ENCODE measurements at regions not wholly inside any gene's neighbourhood (a gene's known extent, or its start where the extent isn't known, plus 50 kb on each side); places are given as distances from the start of the nearest gene placed in this dataset.

GRCh38 chr14:65334765-65335410, 77.6 kb upstream of the FUT8 start:
- no peak for DNase-seq (ENCODE audit: extremely low spot score)
- ChIA-PET CTCF (interaction anchor here (0.8 to 4.5 kb wide), 7 partner anchors 14 to 77 kb away, joined by 3 to 40 read pairs (median 3); no protein-coding TSS in a partner anchor), POLR2A (interaction anchor here (0.5 kb wide), 1 partner anchor 67 kb away, joined by 3 read pairs; no protein-coding TSS in a partner anchor)
- TF ChIP-seq CTCF (IDR thresholded peaks at IDR 0.05; ENCODE audit: control extremely low read depth, extremely low read depth, low read depth, missing control alignments): no peak

GRCh38 chr14:65335411-65335947, 77.1 kb upstream of the FUT8 start:
- no peak for DNase-seq (ENCODE audit: extremely low spot score)
- no peak for TF ChIP-seq CTCF (IDR thresholded peaks at IDR 0.05; ENCODE audit: control extremely low read depth, extremely low read depth, low read depth, missing control alignments)
- CTCF ChIA-PET: interaction anchor here (0.8 to 4.5 kb wide), 4 partner anchors 14 to 25 kb away, joined by 3 to 40 read pairs (median 8); no protein-coding TSS in a partner anchor
- POLR2A ChIA-PET: interaction anchor here (0.5 kb wide), 1 partner anchor 67 kb away, joined by 3 read pairs; no protein-coding TSS in a partner anchor

- ChIA-PET POLR2A (no interaction called here), CTCF (interaction anchor here (1.5 to 2.2 kb wide), 3 partner anchors 13 to 49 kb away, joined by 4 to 9 read pairs (median 8); no protein-coding TSS in a partner anchor)
- DNase-seq (ENCODE audit: extremely low spot score): no peak
- TF ChIP-seq CTCF (IDR thresholded peaks at IDR 0.05; ENCODE audit: control extremely low read depth, extremely low read depth, low read depth, missing control alignments): no peak
These were observed 76.3 kb upstream of the FUT8 start for GRCh38 chr14:65336191-65336591.

GRCh38 chr14:65339866-65340265, 72.7 kb upstream of the FUT8 start:
- TF ChIP-seq CTCF (IDR thresholded peaks at IDR 0.05; ENCODE audit: control extremely low read depth, extremely low read depth, low read depth, missing control alignments): no peak
- ChIA-PET CTCF (interaction anchor here (0.8 to 1.6 kb wide), 5 partner anchors 9 to 72 kb away, joined by 3 to 5 read pairs (median 4); no protein-coding TSS in a partner anchor), POLR2A (interaction anchor here (1.0 kb wide), 1 partner anchor 21 kb away, joined by 3 read pairs; no protein-coding TSS in a partner anchor)
- no peak for DNase-seq (ENCODE audit: extremely low spot score)

- POLR2A ChIA-PET: interaction anchor here (0.6 to 1.4 kb wide), 3 partner anchors 39 to 42 kb away, joined by 3 to 6 read pairs (median 3); no protein-coding TSS in a partner anchor
- DNase-seq (ENCODE audit: extremely low spot score): no peak
- no peak for TF ChIP-seq CTCF (IDR thresholded peaks at IDR 0.05; ENCODE audit: control extremely low read depth, extremely low read depth, low read depth, missing control alignments)
- CTCF ChIA-PET: interaction anchor here (0.7 to 2.9 kb wide), 8 partner anchors 9 to 51 kb away, joined by 3 to 10 read pairs (median 5); no protein-coding TSS in a partner anchor
These were observed 68.5 kb upstream of the FUT8 start for GRCh38 chr14:65344011-65344410.

- no peak for TF ChIP-seq CTCF (IDR thresholded peaks at IDR 0.05; ENCODE audit: control extremely low read depth, extremely low read depth, low read depth, missing control alignments)
- no peak for DNase-seq (ENCODE audit: extremely low spot score)
- CTCF ChIA-PET: interaction anchor here (1.8 to 2.1 kb wide), 2 partner anchors 13 to 29 kb away, joined by 6 to 8 read pairs; no protein-coding TSS in a partner anchor
- POLR2A ChIA-PET: no interaction called here
These were observed 67.3 kb upstream of the FUT8 start for GRCh38 chr14:65345266-65345665.
